Pancreas (tissue), 10 donors: ENCODE measurements at regions not wholly inside any gene's neighbourhood (a gene's known extent, or its start where the extent isn't known, plus 50 kb on each side); places are given as distances from the start of the nearest gene placed in this dataset.

Experiments used
- ATAC-seq, 4 donors: fragments of 200-7000 bp; cut with Tn5 transposase; one replicate each; pipeline versions ENCODE4 v1.8.0 to v1.9.1; 2020; ENCODE audit warnings: mild to moderate bottlenecking in 4 of 4, moderate library complexity in 4 of 4
- DNase-seq, 6 donors: peaks; one replicate each; pipeline ENCODE4 v3.0.0-alpha.2; 2020
- FAIRE-seq: peaks from 2 replicates; lab custom pipeline; 2012; peaks lifted over from hg19 to GRCh38; lab: Jason Lieb, UNC
- H3K27ac ChIP-seq, 4 donors: fragments of 200-600 bp; sonication (generic); 1 replicate in 3 of 4; 2 replicates in 1 of 4; pipeline versions ENCODE4 v1.5.0 to v1.8.0; 2020
- H3K27me3 ChIP-seq, 4 donors: fragments of 200-600 bp; one replicate each; pipeline ENCODE4 v1.8.0; 2021
- H3K36me3 ChIP-seq, 3 donors: fragments of 200-600 bp; sonication (generic) in 1 of 3; one replicate each; pipeline versions ENCODE4 v1.5.0 to v1.8.0; 2020 to 2021
- H3K4me1 ChIP-seq, 3 donors: fragments of 200-600 bp; one replicate each; pipeline ENCODE4 v1.8.0; 2021
- H3K4me3 ChIP-seq, 4 donors: fragments of 200-600 bp; sonication (generic) in 2 of 4; one replicate each; pipeline versions ENCODE4 v1.5.0 to v1.8.0; 2020 to 2021
- H3K9me3 ChIP-seq, 4 donors: fragments of 200-600 bp; one replicate each; pipeline ENCODE4 v1.8.0; 2021
- WGBS, 2 donors: extraction: QIAGEN DNeasy Blood & Tissue Kit; methylation state at CpG; one replicate each; pipeline ENCODE4 v1.1.7; 2013; 5-methylcytosine and 5-hydroxymethylcytosine counted together
- intact Hi-C, 3 donors: fragments of 100-400 bp; cut with DNase I; formaldehyde crosslinking; loops; one replicate each; pipeline versions ENCODE4 v1.11.1 to v1.14.2; 2022
- TF ChIP-seq, protein P1 (sequence below), 4 donors: fragments of 200-600 bp; sonication (generic) in 3 of 4; IDR thresholded peaks; one replicate each; pipeline versions ENCODE4 v1.5.0 to v1.8.0; 2021; ENCODE audit warnings: antibody characterized with exemption in 4 of 4
- donor health status: healthy with polysubstance abuse.
- donor health status: DM: no; HTN: no; CAD: no; lungs with moderate emphysema.
- donor health status: DM: no; HTN: no; CAD: no.
- donor health status: control.
- donor health status: control.
- donor health status: Bipolar disorder and iron deficiency.
- donor health status: DM: yes; HTN: yes; CAD: no.
- donor health status: DM: no; HTN: no; CAD: no.
- donor health status: DM: no; HTN: no; CAD: no.
- donor health status: DM: yes; HTN: yes; CAD: no.

DNA sequence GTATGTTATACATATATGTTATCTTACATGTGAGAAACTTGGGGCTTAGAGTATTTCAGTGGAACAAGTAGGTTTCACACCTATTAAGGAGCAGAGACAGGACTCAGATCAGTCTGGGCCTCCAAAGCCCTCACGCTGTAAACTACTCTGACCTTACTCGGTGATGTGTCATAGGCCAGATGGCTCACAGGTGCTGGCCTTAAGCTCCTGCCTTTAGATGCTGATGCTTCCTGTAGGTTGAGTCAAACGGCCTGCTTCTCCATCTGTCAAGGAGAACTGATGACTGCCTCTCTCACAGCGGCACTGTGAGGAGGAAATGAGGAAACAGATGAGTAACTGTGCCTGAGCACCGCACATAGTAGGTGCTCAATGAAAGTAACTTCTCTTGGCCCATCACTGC is 312.6 kb upstream of the COBL start:
- DNase-seq (no peak), ATAC-seq (no peak), FAIRE-seq (no peak)
- intact Hi-C loops: no loop called here
- H3K4me3 ChIP-seq: no peak overlapping the region
- H3K9me3 ChIP-seq: no peaks in the 10 kb centered on the region
- H3K36me3 ChIP-seq: no peaks in the 10 kb centered on the region
- 62 to 77% methylated on average over 5 of the region's 5 CpGs for WGBS, 2 donors
- H3K4me1 ChIP-seq: no peaks in the 10 kb centered on the region
- H3K27ac ChIP-seq: no peak overlapping the region
- no peaks in the 10 kb centered on the region for H3K27me3 ChIP-seq
- TF ChIP-seq, protein P1, sequence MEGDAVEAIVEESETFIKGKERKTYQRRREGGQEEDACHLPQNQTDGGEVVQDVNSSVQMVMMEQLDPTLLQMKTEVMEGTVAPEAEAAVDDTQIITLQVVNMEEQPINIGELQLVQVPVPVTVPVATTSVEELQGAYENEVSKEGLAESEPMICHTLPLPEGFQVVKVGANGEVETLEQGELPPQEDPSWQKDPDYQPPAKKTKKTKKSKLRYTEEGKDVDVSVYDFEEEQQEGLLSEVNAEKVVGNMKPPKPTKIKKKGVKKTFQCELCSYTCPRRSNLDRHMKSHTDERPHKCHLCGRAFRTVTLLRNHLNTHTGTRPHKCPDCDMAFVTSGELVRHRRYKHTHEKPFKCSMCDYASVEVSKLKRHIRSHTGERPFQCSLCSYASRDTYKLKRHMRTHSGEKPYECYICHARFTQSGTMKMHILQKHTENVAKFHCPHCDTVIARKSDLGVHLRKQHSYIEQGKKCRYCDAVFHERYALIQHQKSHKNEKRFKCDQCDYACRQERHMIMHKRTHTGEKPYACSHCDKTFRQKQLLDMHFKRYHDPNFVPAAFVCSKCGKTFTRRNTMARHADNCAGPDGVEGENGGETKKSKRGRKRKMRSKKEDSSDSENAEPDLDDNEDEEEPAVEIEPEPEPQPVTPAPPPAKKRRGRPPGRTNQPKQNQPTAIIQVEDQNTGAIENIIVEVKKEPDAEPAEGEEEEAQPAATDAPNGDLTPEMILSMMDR (IDR thresholded peaks at IDR 0.05): no peak

DNA sequence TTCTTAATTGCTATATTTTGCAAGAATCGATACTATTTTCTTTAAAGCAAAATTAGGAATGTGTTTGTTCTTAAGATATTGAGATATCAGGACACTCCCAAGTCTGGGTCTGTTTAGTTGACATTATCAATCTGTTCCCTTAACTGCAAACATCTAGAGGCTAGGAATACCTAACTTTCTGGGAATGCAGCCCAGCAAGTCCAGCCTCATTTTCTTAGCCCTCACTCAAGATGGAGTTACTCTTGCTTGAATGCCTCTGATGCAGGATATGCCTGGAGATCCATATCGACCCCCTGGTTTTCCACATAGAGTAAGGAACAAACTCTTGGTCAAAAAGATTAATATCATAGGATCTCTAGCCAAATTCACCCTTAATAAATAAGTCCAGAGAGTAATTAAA is 305.3 kb upstream of the COBL start:
- ATAC-seq (no peak), FAIRE-seq (no peak)
- 53 to 70% methylated on average over 2 of the region's 2 CpGs for WGBS, 2 donors

DNA sequence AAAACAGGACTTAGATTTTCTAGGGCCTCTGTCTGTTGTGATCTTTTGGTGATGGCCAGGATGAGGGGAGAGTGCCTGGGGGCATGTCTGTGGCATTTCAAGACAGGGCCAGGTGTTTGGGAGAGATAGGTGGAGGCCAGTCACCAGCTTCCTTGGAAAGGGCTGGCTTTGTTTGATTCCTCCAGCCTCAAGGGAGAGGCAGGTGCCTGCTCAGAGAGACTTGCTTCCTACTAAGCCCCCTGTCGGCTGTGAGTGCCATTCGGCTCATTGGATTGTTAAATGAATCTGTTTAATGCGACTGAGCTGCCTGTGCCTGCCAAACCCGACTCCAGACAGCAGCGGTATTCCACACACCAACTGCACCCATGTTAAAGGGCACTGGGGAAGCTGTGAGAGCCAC is 304.1 kb upstream of the COBL start:
- no peak for FAIRE-seq
- intact Hi-C loops: no loop called here
- TF ChIP-seq, protein P1 (IDR thresholded peaks at IDR 0.05): no peak
- Histone ChIP-seq H3K27ac (no peak overlapping the region), H3K4me1 (no peaks in the 10 kb centered on the region), H3K27me3 (no peaks in the 10 kb centered on the region), H3K9me3 (no peaks in the 10 kb centered on the region), H3K4me3 (no peak overlapping the region), H3K36me3 (no peaks in the 10 kb centered on the region)
- 20 to 31% methylated on average over 5 of the region's 5 CpGs for WGBS, 2 donors
- no peak for ATAC-seq
- DNase-seq: no peak

More for the DNA sequence above, 305.3 kb upstream of the COBL start:
- TF ChIP-seq, protein P1 (IDR thresholded peaks at IDR 0.05): no peak
- no peaks in the 10 kb centered on the region for H3K27me3 ChIP-seq
- intact Hi-C loops: no loop called here
- H3K4me1 ChIP-seq: no peaks in the 10 kb centered on the region
- no peak for DNase-seq
- no peak overlapping the region for H3K27ac ChIP-seq
- no peaks in the 10 kb centered on the region for H3K36me3 ChIP-seq
- H3K4me3 ChIP-seq: no peak overlapping the region
- H3K9me3 ChIP-seq: no peaks in the 10 kb centered on the region

DNA sequence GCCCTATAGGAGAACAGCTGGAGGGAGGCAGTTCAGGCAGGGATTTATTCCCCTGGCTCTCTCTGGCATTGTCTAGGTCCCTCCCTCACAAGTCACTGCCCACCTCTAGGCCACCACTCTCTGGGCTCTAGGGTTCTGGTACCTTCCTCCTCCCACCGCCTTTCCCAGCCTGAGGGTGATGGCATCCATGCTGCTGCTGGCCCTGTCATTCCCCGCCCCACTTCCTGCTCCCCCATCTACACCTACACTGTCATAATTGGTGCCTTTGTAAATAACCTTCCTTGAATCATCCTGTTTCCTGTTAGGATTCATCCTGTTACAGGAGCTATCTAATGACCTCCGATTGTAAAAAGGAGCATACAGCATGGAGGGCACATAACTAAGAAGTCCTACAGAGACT is 303.3 kb upstream of the COBL start:
- no peaks in the 10 kb centered on the region for H3K27me3 ChIP-seq
- H3K9me3 ChIP-seq: no peaks in the 10 kb centered on the region
- no peak for ATAC-seq
- intact Hi-C loops: no loop called here
- 58% methylated on average over 3 of the region's 3 CpGs for WGBS, 2 donors
- FAIRE-seq: no peak
- TF ChIP-seq, protein P1 (IDR thresholded peaks at IDR 0.05): no peak
- H3K36me3 ChIP-seq: no peaks in the 10 kb centered on the region
- H3K4me3 ChIP-seq: no peak overlapping the region
- H3K27ac ChIP-seq: no peak overlapping the region
- no peak for DNase-seq
- no peaks in the 10 kb centered on the region for H3K4me1 ChIP-seq

DNA sequence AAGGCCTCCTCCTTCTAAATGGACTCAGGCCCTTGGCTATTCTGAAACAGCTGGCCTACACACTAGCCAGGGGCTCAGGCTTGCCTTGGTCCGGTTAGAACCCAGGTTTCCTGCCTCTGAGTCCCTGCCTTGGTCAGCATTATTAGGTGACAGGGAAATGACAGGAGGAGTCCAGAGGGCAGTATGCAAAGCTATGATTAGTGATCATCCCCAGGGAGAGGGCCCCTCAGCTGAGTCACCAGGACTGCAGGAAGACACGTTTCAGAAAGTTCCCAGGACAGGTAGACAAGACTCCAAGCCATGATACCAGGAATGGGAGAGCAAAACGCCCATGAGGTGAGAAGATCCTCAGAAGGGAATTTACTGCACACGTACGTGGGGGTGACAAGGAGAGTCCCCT is 301.1 kb upstream of the COBL start:
- Histone ChIP-seq H3K27me3 (no peaks in the 10 kb centered on the region), H3K4me3 (no peak overlapping the region), H3K4me1 (no peaks in the 10 kb centered on the region), H3K27ac (no peak overlapping the region), H3K9me3 (no peaks in the 10 kb centered on the region), H3K36me3 (no peaks in the 10 kb centered on the region)
- WGBS, 2 donors: 38 to 42% methylated on average over 5 of the region's 5 CpGs
- FAIRE-seq (no peak), DNase-seq (no peak), ATAC-seq (no peak)
- intact Hi-C loops: no loop called here
- TF ChIP-seq, protein P1 (IDR thresholded peaks at IDR 0.05): no peak
